AG20443 (cell line): ENCODE measurements at regions not wholly inside any gene's neighbourhood (a gene's known extent, or its start where the extent isn't known, plus 50 kb on each side); places are given as distances from the start of the nearest gene placed in this dataset.

Experiments used
- DNase-seq: peaks from one replicate; pipeline ENCODE4 v3.0.0; 2012; ENCODE audit warnings: low spot score, mixed read lengths

- DNase-seq, result no peak
Measured at GRCh38 chr2:180461761-180462160, 454.7 kb upstream of the CWC22 start.

- no peak for DNase-seq
Measured at GRCh38 chr2:180456801-180457200, 449.7 kb upstream of the CWC22 start.

- no peak for DNase-seq
Measured at GRCh38 chr2:180450841-180451240, 443.7 kb upstream of the CWC22 start.

GRCh38 chr2:180449171-180449915, 442.2 kb upstream of the CWC22 start:
- no peak for DNase-seq

- DNase-seq, result no peak
Measured at GRCh38 chr2:180446492-180446891, 439.4 kb upstream of the CWC22 start.

- no peak for DNase-seq
Measured at GRCh38 chr2:180443888-180444287, 436.8 kb upstream of the CWC22 start.

- DNase-seq, result no peak
Measured at GRCh38 chr2:180442860-180443644, 436.0 kb upstream of the CWC22 start.

GRCh38 chr2:180419212-180419611, 412.1 kb upstream of the CWC22 start:
- DNase-seq, result no peak

GRCh38 chr2:180416627-180417026, 409.5 kb upstream of the CWC22 start:
- DNase-seq, result no peak

- DNase-seq, result no peak
Measured at GRCh38 chr2:180413336-180413735, 406.2 kb upstream of the CWC22 start.

GRCh38 chr2:180412219-180412618, 405.1 kb upstream of the CWC22 start:
- DNase-seq, result no peak

GRCh38 chr2:180411661-180412060, 404.6 kb upstream of the CWC22 start:
- no peak for DNase-seq

- DNase-seq, result no peak
Measured at GRCh38 chr2:180406687-180407086, 399.6 kb upstream of the CWC22 start.

- no peak for DNase-seq
Measured at GRCh38 chr2:180405520-180405919, 398.4 kb upstream of the CWC22 start.

GRCh38 chr2:180394305-180394704, 387.2 kb upstream of the CWC22 start:
- no peak for DNase-seq

GRCh38 chr2:180385601-180386201, 378.6 kb upstream of the CWC22 start:
- DNase-seq, result peak; percentile 11

- DNase-seq, result no peak
Measured at GRCh38 chr2:180376066-180376465, 369.0 kb upstream of the CWC22 start.

GRCh38 chr2:180374502-180375281, 367.6 kb upstream of the CWC22 start:
- DNase-seq, result no peak

- DNase-seq, result no peak
Measured at GRCh38 chr2:180370511-180371205, 363.6 kb upstream of the CWC22 start.

GRCh38 chr2:180368881-180369280, 361.8 kb upstream of the CWC22 start:
- DNase-seq, result no peak

- DNase-seq, result peak; percentile 14
Measured at GRCh38 chr2:180367815-180368214, 360.7 kb upstream of the CWC22 start.

GRCh38 chr2:180366481-180366880, 359.4 kb upstream of the CWC22 start:
- no peak for DNase-seq
